Panc1 (cell line): ENCODE measurements at regions not wholly inside any gene's neighbourhood (a gene's known extent, or its start where the extent isn't known, plus 50 kb on each side); places are given as distances from the start of the nearest gene placed in this dataset.

Experiments
- ATAC-seq: fragments of 200-7000 bp; cut with Tn5 transposase; 2 replicates; pipeline ENCODE4 v1.9.1; 2020; ENCODE audit warnings: mild to moderate bottlenecking, moderate library complexity
- BruUV-seq: library from RNA; stranded (reverse); fragments of 400-500 nt; replicated peaks from 2 replicates; lab custom pipeline; 2021; lab: Mats Ljungman, UMichigan
- CTCF ChIA-PET: fragments of 300-600 bp; sonication (Branson Sonifier 250); formaldehyde crosslinking; loops from one replicate; lab custom pipeline; 2022; ENCODE audit warnings: antibody characterized with exemption; lab: Charles Lee
- POLR2A ChIA-PET: fragments of 300-600 bp; sonication (Branson Sonifier 250); formaldehyde crosslinking; loops from one replicate; lab custom pipeline; 2022; ENCODE audit warnings: antibody characterized with exemption; lab: Charles Lee
- DNase-seq: peaks from one replicate; pipeline ENCODE4 v3.0.0-alpha.2; 2010; ENCODE audit warnings: low read depth, low spot score
- H3K27ac ChIP-seq: 2 replicates; pipeline ENCODE4 v1.5.1; 2011; ENCODE audit warnings: mild to moderate bottlenecking, low read length, inconsistent platforms
- H3K27me3 ChIP-seq: fragments of 200-500 bp; sonication (Bioruptor generic); 2 replicates; pipeline ENCODE4 v1.6.0; 2014; ENCODE audit warnings: low read length, inconsistent platforms; ENCODE audit not compliant: control insufficient read depth, insufficient read depth
- H3K36me3 ChIP-seq: fragments of 200-500 bp; sonication (Bioruptor generic); 2 replicates; pipeline ENCODE4 v1.5.1; 2014; ENCODE audit warnings: inconsistent platforms, mild to moderate bottlenecking, low read length, moderate library complexity; ENCODE audit not compliant: control insufficient read depth, insufficient read depth
- H3K4me1 ChIP-seq: 2 replicates; pipeline ENCODE4 v1.5.1; 2011; ENCODE audit warnings: inconsistent platforms, mild to moderate bottlenecking, low read length, moderate library complexity; ENCODE audit not compliant: control insufficient read depth, insufficient read depth
- H3K4me3 ChIP-seq, 2 experiments: 2 replicates each; pipeline ENCODE4 v1.5.1; 2011 to 2012; ENCODE audit warnings: low read depth in 2 of 2, low read length in 2 of 2, mild to moderate bottlenecking in 2 of 2, inconsistent platforms in 1 of 2, moderate library complexity in 1 of 2
- H3K9me3 ChIP-seq: fragments of 200-500 bp; sonication (Bioruptor generic); 2 replicates; pipeline ENCODE4 v1.5.1; 2014; ENCODE audit warnings: low read depth, mild to moderate bottlenecking, inconsistent platforms, low read length, moderate library complexity; ENCODE audit not compliant: control insufficient read depth, insufficient read depth
- POLR2AphosphoS5 ChIP-seq: IDR thresholded peaks from 2 replicates; pipeline ENCODE4 v1.6.1; 2012; ENCODE audit warnings: mild to moderate bottlenecking, low read depth, low read length, moderate library complexity
- SIN3A ChIP-seq: IDR thresholded peaks from 2 replicates; pipeline ENCODE4 v1.6.1; 2012; ENCODE audit warnings: low read depth, mild to moderate bottlenecking, low read length, moderate library complexity, borderline replicate concordance; ENCODE audit not compliant: insufficient read depth
- TCF7L2 ChIP-seq: IDR thresholded peaks from 2 replicates; pipeline ENCODE4 v1.6.1; 2011; ENCODE audit warnings: mild to moderate bottlenecking, low read depth, low read length, inconsistent platforms
- in situ Hi-C: cut with HindIII; loops from 2 replicates; pipeline ENCODE4 v1.10.0; 2016; ENCODE audit warnings: low sequenced_read_pairs, low pct_unique_long_range_greater_than_20kb
- intact Hi-C: fragments of 100-400 bp; cut with micrococcal nuclease; formaldehyde crosslinking; loops from one replicate; pipeline ENCODE4 v1.10.0; 2022; ENCODE audit not compliant: unreplicated experiment
- TF ChIP-seq, protein P1 (sequence below): fragments of 450-650 bp; IDR thresholded peaks from 2 replicates; pipeline ENCODE4 v1.5.1; 2017; ENCODE audit warnings: mild to moderate bottlenecking
- TF ChIP-seq, protein P2 (sequence below), 2 experiments: IDR thresholded peaks; 2 replicates each; pipeline ENCODE4 v1.6.1; 2011 to 2012; ENCODE audit warnings: low read depth in 2 of 2, control low read depth in 1 of 2, low read length in 1 of 2, mild to moderate bottlenecking in 1 of 2, moderate library complexity in 1 of 2; ENCODE audit not compliant: insufficient read depth in 1 of 2

DNA sequence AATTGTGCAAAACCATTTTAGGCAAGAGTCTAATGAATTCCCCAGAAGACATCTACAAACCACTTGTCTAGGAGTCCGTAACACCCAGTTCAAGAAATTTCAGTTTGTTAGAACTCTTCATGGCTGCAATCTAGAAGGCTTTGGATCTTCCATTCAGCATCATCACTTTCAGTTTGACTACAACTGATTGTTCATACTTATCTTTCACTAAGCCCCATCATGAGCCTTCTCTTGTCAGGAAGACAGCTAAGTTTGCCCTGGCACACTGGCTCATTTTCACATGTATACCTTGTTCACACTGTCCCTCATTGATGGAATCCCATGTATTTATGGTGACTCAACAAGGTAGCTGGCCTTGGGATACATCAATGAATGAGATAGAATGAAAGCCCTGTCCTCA lies 898.4 kb upstream of the CELF4 start:
- no peaks in the 10 kb centered on the region for H3K9me3 ChIP-seq
- ChIA-PET CTCF (no interaction called here), POLR2A (no interaction called here)
- TF ChIP-seq POLR2AphosphoS5 (no peak), SIN3A (no peak)
- no peaks in the 10 kb centered on the region for H3K4me1 ChIP-seq
- H3K36me3 ChIP-seq, result no peaks in the 10 kb centered on the region
- DNase-seq, result no peak
- no TSS peak for BruUV-seq
- intact Hi-C loops (no loop called here), in situ Hi-C loops (no loop called here)
- no peak overlapping the region for H3K27ac ChIP-seq
- no peaks in the 10 kb centered on the region for H3K27me3 ChIP-seq
- no peak for ATAC-seq
- H3K4me3 ChIP-seq, result no peak overlapping the region

DNA sequence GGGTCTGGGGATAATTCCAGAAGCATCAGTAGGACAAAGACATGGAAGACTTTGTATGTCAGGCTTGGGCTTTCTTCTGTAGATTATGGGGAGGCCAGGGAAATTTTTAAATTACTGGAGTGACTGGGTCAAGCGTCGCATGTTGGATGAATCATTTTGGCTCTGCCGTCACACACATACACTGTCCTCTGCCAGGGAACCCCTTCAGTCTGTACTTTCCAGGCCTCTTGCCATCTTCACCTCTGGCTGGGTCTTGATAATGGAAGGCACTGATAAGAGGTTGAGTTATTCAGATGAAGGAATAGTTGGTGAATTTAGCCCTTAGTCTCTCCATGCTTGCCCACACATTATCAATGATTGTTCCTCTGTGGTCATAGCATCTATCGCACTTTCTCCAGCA lies 895.1 kb upstream of the CELF4 start:
- no peak for DNase-seq
- in situ Hi-C loops, result no loop called here
- H3K4me3 ChIP-seq, result no peak overlapping the region
- H3K27me3 ChIP-seq, result no peaks in the 10 kb centered on the region
- intact Hi-C loops, result no loop called here
- TF ChIP-seq SIN3A (no peak), POLR2AphosphoS5 (no peak), TCF7L2 (no peak)
- TF ChIP-seq, protein P1, sequence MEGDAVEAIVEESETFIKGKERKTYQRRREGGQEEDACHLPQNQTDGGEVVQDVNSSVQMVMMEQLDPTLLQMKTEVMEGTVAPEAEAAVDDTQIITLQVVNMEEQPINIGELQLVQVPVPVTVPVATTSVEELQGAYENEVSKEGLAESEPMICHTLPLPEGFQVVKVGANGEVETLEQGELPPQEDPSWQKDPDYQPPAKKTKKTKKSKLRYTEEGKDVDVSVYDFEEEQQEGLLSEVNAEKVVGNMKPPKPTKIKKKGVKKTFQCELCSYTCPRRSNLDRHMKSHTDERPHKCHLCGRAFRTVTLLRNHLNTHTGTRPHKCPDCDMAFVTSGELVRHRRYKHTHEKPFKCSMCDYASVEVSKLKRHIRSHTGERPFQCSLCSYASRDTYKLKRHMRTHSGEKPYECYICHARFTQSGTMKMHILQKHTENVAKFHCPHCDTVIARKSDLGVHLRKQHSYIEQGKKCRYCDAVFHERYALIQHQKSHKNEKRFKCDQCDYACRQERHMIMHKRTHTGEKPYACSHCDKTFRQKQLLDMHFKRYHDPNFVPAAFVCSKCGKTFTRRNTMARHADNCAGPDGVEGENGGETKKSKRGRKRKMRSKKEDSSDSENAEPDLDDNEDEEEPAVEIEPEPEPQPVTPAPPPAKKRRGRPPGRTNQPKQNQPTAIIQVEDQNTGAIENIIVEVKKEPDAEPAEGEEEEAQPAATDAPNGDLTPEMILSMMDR, result no peak
- TF ChIP-seq, protein P2, sequence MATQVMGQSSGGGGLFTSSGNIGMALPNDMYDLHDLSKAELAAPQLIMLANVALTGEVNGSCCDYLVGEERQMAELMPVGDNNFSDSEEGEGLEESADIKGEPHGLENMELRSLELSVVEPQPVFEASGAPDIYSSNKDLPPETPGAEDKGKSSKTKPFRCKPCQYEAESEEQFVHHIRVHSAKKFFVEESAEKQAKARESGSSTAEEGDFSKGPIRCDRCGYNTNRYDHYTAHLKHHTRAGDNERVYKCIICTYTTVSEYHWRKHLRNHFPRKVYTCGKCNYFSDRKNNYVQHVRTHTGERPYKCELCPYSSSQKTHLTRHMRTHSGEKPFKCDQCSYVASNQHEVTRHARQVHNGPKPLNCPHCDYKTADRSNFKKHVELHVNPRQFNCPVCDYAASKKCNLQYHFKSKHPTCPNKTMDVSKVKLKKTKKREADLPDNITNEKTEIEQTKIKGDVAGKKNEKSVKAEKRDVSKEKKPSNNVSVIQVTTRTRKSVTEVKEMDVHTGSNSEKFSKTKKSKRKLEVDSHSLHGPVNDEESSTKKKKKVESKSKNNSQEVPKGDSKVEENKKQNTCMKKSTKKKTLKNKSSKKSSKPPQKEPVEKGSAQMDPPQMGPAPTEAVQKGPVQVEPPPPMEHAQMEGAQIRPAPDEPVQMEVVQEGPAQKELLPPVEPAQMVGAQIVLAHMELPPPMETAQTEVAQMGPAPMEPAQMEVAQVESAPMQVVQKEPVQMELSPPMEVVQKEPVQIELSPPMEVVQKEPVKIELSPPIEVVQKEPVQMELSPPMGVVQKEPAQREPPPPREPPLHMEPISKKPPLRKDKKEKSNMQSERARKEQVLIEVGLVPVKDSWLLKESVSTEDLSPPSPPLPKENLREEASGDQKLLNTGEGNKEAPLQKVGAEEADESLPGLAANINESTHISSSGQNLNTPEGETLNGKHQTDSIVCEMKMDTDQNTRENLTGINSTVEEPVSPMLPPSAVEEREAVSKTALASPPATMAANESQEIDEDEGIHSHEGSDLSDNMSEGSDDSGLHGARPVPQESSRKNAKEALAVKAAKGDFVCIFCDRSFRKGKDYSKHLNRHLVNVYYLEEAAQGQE (IDR thresholded peaks at IDR 0.05; ENCODE audit: insufficient read depth in 1 of 2, low read depth in 2 of 2, low read length in 1 of 2), result no peak
- H3K4me1 ChIP-seq, result no peaks in the 10 kb centered on the region
- CTCF ChIA-PET, result no interaction called here
- no peaks in the 10 kb centered on the region for H3K9me3 ChIP-seq
- no peak overlapping the region for H3K27ac ChIP-seq
- H3K36me3 ChIP-seq, result no peaks in the 10 kb centered on the region
- ATAC-seq, result no peak
- POLR2A ChIA-PET, result no interaction called here
- no TSS peak for BruUV-seq

DNA sequence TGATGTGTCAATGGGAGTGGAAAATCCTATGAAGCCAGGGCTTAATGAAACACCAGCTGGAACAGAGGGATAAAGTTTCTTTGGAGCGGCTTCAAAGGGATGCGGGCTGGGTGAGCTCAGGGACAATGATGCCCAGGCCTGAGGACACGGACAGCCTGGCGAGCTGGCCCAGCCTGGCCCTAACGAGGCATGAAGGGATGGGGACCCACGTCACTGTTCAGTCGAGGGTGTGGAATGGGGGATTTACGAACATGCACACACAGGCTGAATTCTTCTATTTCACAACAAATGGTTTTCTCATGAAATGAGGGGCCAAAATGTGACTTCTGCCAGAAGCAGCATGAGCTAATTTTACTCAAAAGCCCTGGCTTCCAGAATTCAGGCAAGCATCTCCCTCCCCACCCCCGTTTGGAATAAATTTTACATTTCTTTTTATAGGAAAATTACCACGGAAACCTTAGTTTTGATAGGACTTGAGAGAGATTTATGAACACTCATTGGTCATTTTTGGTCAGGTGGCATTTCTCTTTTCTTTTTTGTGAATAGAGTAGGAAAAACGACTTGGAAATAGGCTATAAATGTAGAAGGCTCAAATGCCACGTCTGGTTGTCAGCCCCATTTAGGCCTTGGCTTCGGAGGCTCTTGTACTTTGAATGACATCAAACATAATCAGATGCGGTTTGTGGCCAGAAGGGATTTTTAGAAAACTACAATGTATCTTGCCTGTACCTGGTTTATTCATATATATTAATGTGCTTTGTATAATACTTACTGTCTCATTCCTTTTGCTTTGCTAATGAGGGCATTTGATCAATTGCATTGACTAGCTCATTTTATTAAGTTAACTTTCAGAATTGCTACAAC lies 893.8 kb upstream of the CELF4 start:
- no TSS peak for BruUV-seq
- Histone ChIP-seq H3K36me3 (no peaks in the 10 kb centered on the region), H3K9me3 (no peaks in the 10 kb centered on the region), H3K4me3 (no peak overlapping the region), H3K27me3 (no peaks in the 10 kb centered on the region), H3K4me1 (no peaks in the 10 kb centered on the region), H3K27ac (no peak overlapping the region)
- in situ Hi-C loops (no loop called here), intact Hi-C loops (no loop called here)
- POLR2A ChIA-PET, result no interaction called here
- TF ChIP-seq SIN3A (no peak), TCF7L2 (no peak), POLR2AphosphoS5 (no peak)
- TF ChIP-seq, protein P2 (IDR thresholded peaks at IDR 0.05; ENCODE audit: insufficient read depth in 1 of 2, low read depth in 2 of 2, low read length in 1 of 2), result no peak
- TF ChIP-seq, protein P1, result no peak
- CTCF ChIA-PET, result no interaction called here
- ATAC-seq (no peak), DNase-seq (no peak)
